ENCODE measurements at regions not wholly inside any gene's neighbourhood (a gene's known extent, or its start where the extent isn't known, plus 50 kb on each side); places are given as distances from the start of the nearest gene placed in this dataset.

- intact Hi-C loops (cut with micrococcal nuclease): no loop called here
- DNase-seq (no peak), ATAC-seq (no peak)
These were observed 224.1 kb downstream of the SNX19 start for GRCh38 chr11:130692220-130692619.

GRCh38 chr11:130693543-130693942 lies 222.7 kb downstream of the SNX19 start:
- no peak for DNase-seq
- no peak for ATAC-seq
- intact Hi-C loops (cut with micrococcal nuclease): no loop called here

- ATAC-seq (no peak), DNase-seq (no peak)
- intact Hi-C loops (cut with micrococcal nuclease): no loop called here
These were observed 221.7 kb downstream of the SNX19 start for GRCh38 chr11:130694488-130695045.

- intact Hi-C loops (cut with micrococcal nuclease): no loop called here
- no peak for DNase-seq
- no peak for ATAC-seq
These were observed 218.1 kb downstream of the SNX19 start for GRCh38 chr11:130698174-130698573.

GRCh38 chr11:130699561-130699960 lies 216.7 kb downstream of the SNX19 start:
- intact Hi-C loops (cut with micrococcal nuclease): no loop called here
- DNase-seq (no peak), ATAC-seq (no peak)

GRCh38 chr11:130700092-130700491 lies 216.2 kb downstream of the SNX19 start:
- no peak for DNase-seq
- no peak for ATAC-seq
- intact Hi-C loops (cut with micrococcal nuclease): no loop called here

GRCh38 chr11:130703489-130704190 lies 212.6 kb downstream of the SNX19 start:
- ATAC-seq: no peak
- intact Hi-C loops (cut with micrococcal nuclease): no loop called here
- DNase-seq: no peak

- no peak for ATAC-seq
These were observed 210.4 kb downstream of the SNX19 start for GRCh38 chr11:130705670-130706421.

GRCh38 chr11:130706572-130706971 lies 209.7 kb downstream of the SNX19 start:
- DNase-seq: no peak
- ATAC-seq: no peak
- intact Hi-C loops (cut with micrococcal nuclease): no loop called here

More at GRCh38 chr11:130705670-130706421, 210.4 kb downstream of the SNX19 start:
- no peak for DNase-seq
- intact Hi-C loops (cut with micrococcal nuclease): no loop called here

- no peak for DNase-seq
- ATAC-seq: no peak
- intact Hi-C loops (cut with micrococcal nuclease): no loop called here
These were observed 209.1 kb downstream of the SNX19 start for GRCh38 chr11:130707217-130707616.

GRCh38 chr11:130709531-130709930 lies 206.7 kb downstream of the SNX19 start:
- ATAC-seq (no peak), DNase-seq (no peak)
- intact Hi-C loops (cut with micrococcal nuclease): no loop called here

GRCh38 chr11:130710021-130710420 lies 206.3 kb downstream of the SNX19 start:
- ATAC-seq: no peak
- no peak for DNase-seq
- intact Hi-C loops (cut with micrococcal nuclease): no loop called here

- intact Hi-C loops (cut with micrococcal nuclease): no loop called here
- ATAC-seq: peak; percentile 72
These were observed 205.7 kb downstream of the SNX19 start for GRCh38 chr11:130710497-130711012.

GRCh38 chr11:130711193-130711592 lies 205.1 kb downstream of the SNX19 start:
- no peak for DNase-seq
- intact Hi-C loops (cut with micrococcal nuclease): no loop called here
- no peak for ATAC-seq

More at GRCh38 chr11:130710497-130711012, 205.7 kb downstream of the SNX19 start:
- peak; percentile 46 for DNase-seq

- DNase-seq: no peak
- no peak for ATAC-seq
- intact Hi-C loops (cut with micrococcal nuclease): no loop called here
These were observed 203.8 kb downstream of the SNX19 start for GRCh38 chr11:130712480-130712879.

GRCh38 chr11:130715085-130715876 lies 201.0 kb downstream of the SNX19 start:
- intact Hi-C loops (cut with micrococcal nuclease): no loop called here
- ATAC-seq: peak; percentile 52
- no peak for DNase-seq

- intact Hi-C loops (cut with micrococcal nuclease): no loop called here
These were observed 200.4 kb downstream of the SNX19 start for GRCh38 chr11:130715877-130716220.

GRCh38 chr11:130718120-130718519 lies 198.2 kb downstream of the SNX19 start:
- peak; percentile 63 for ATAC-seq
- intact Hi-C loops (cut with micrococcal nuclease): no loop called here
- peak; percentile 47 for DNase-seq

More at GRCh38 chr11:130715877-130716220, 200.4 kb downstream of the SNX19 start:
- ATAC-seq (no peak), DNase-seq (no peak)

- intact Hi-C loops (cut with micrococcal nuclease): no loop called here
- DNase-seq (no peak), ATAC-seq (no peak)
These were observed 196.9 kb downstream of the SNX19 start for GRCh38 chr11:130719220-130719915.

All from left ventricle myocardium superior (tissue), 1 donor.